Thoracic aorta (tissue), 2 donors: ENCODE measurements at regions not wholly inside any gene's neighbourhood (a gene's known extent, or its start where the extent isn't known, plus 50 kb on each side); places are given as distances from the start of the nearest gene placed in this dataset.
A peak's percentile ranks its signal among the peaks of the same experiment; 100 is the strongest.
"Not testable (repeated sequence)": the region's sequence is repeated elsewhere in the genome, so short reads cannot be mapped to it uniquely, and the experiment has no call there.

ENCODE experiments used
- ATAC-seq: fragments of 150-250 bp; one replicate; pipeline ENCODE4 v1.8.0; 2017; ENCODE audit warnings: low read depth; ENCODE audit not compliant: insufficient number of reproducible peaks, low FRiP score
- DNase-seq: peaks from one replicate; pipeline ENCODE4 v3.0.0-alpha.2; 2020; ENCODE audit warnings: low spot score
- H3K27ac ChIP-seq, 2 donors: fragments of 200-600 bp; sonication (generic); 1 replicate in 1 of 2; 2 replicates in 1 of 2; pipeline ENCODE4 v1.5.1; 2016; ENCODE audit warnings: mild to moderate bottlenecking in 2 of 2, moderate library complexity in 2 of 2
- H3K27me3 ChIP-seq: fragments of 200-600 bp; sonication (generic); replicated peaks from 2 replicates; pipeline ENCODE4 v1.6.0; 2016; ENCODE audit warnings: mild to moderate bottlenecking; ENCODE audit not compliant: insufficient read depth
- H3K36me3 ChIP-seq: fragments of 200-600 bp; sonication (generic); one replicate; pipeline ENCODE4 v1.5.1; 2016
- H3K4me1 ChIP-seq, 2 donors: fragments of 200-600 bp; sonication (generic); 1 replicate in 1 of 2; 2 replicates in 1 of 2; pipeline versions ENCODE4 v1.5.1 to v1.6.0; 2016; ENCODE audit warnings: low read depth in 2 of 2, mild to moderate bottlenecking in 1 of 2; ENCODE audit not compliant: control insufficient read depth in 1 of 2
- H3K4me3 ChIP-seq: fragments of 200-600 bp; sonication (generic); 2 replicates; pipeline ENCODE4 v1.5.1; 2016; ENCODE audit warnings: mild to moderate bottlenecking
- H3K9me3 ChIP-seq: fragments of 200-600 bp; sonication (generic); 2 replicates; pipeline ENCODE4 v1.5.1; 2016
- CTCF ChIP-seq: fragments of 200-600 bp; sonication (generic); IDR thresholded peaks from one replicate; pipeline ENCODE4 v1.5.1; 2019; ENCODE audit warnings: antibody characterized with exemption

- Histone ChIP-seq H3K27ac (no peak overlapping the region), H3K4me1 (peaks cover 12 to 24% of the 10 kb centered on the region in 2 donors), H3K36me3 (no peaks in the 10 kb centered on the region), H3K9me3 (no peaks in the 10 kb centered on the region), H3K4me3 (no peak overlapping the region), H3K27me3 (no peaks in the 10 kb centered on the region)
- ATAC-seq (no peak), DNase-seq (no peak)
- no peak for TF ChIP-seq CTCF
These were observed 295.9 kb downstream of the GJA1 start for GRCh38 chr6:121731381-121731780.

- H3K9me3 ChIP-seq, result no peaks in the 10 kb centered on the region
- H3K27ac ChIP-seq, result peak overlapping the region in 1 of 2 donors; percentile 7
- H3K36me3 ChIP-seq, result no peaks in the 10 kb centered on the region
- no peak overlapping the region for H3K4me3 ChIP-seq
- no peak for TF ChIP-seq CTCF
- H3K27me3 ChIP-seq, result no peaks in the 10 kb centered on the region
- no peak for DNase-seq
- H3K4me1 ChIP-seq, result peaks cover 9 to 19% of the 10 kb centered on the region in 2 donors
- no peak for ATAC-seq
These were observed 297.2 kb downstream of the GJA1 start for GRCh38 chr6:121732641-121733040.

GRCh38 chr6:121733234-121733633 lies 297.8 kb downstream of the GJA1 start:
- no peak for ATAC-seq
- Histone ChIP-seq H3K9me3 (no peaks in the 10 kb centered on the region), H3K4me1 (peaks cover 9 to 19% of the 10 kb centered on the region in 2 donors), H3K4me3 (no peak overlapping the region), H3K36me3 (no peaks in the 10 kb centered on the region), H3K27me3 (no peaks in the 10 kb centered on the region), H3K27ac (peak overlapping the region; percentile 7 to 16)
- no peak for DNase-seq
- no peak for TF ChIP-seq CTCF

GRCh38 chr6:121740188-121740587 lies 304.7 kb downstream of the GJA1 start:
- not testable (repeated sequence) for H3K27me3 ChIP-seq, H3K36me3 ChIP-seq, H3K4me1 ChIP-seq, ATAC-seq, H3K27ac ChIP-seq, H3K4me3 ChIP-seq, H3K9me3 ChIP-seq, DNase-seq

- ATAC-seq (no peak), DNase-seq (no peak)
- Histone ChIP-seq H3K36me3 (no peaks in the 10 kb centered on the region), H3K27ac (no peak overlapping the region), H3K27me3 (no peaks in the 10 kb centered on the region), H3K9me3 (no peaks in the 10 kb centered on the region), H3K4me3 (no peak overlapping the region), H3K4me1 (peaks cover 0 to 4% of the 10 kb centered on the region in 2 donors)
- no peak for TF ChIP-seq CTCF
These were observed 308.2 kb downstream of the GJA1 start for GRCh38 chr6:121743691-121744090.

GRCh38 chr6:121748376-121748775 lies 312.9 kb downstream of the GJA1 start:
- Histone ChIP-seq H3K27me3 (no peaks in the 10 kb centered on the region), H3K9me3 (no peaks in the 10 kb centered on the region), H3K4me3 (no peak overlapping the region), H3K4me1 (peaks cover 0 to 4% of the 10 kb centered on the region in 2 donors), H3K27ac (no peak overlapping the region), H3K36me3 (no peaks in the 10 kb centered on the region)
- ATAC-seq (peak; percentile 29), DNase-seq (no peak)
- no peak for TF ChIP-seq CTCF
